PC-3 (cell line): ENCODE measurements at regions not wholly inside any gene's neighbourhood (a gene's known extent, or its start where the extent isn't known, plus 50 kb on each side); places are given as distances from the start of the nearest gene placed in this dataset.

ENCODE experiments used
- ATAC-seq: fragments of 200-7000 bp; cut with Tn5 transposase; 2 replicates; pipeline ENCODE4 v1.9.1; 2020; ENCODE audit warnings: mild to moderate bottlenecking, moderate library complexity
- BruUV-seq: library from RNA; stranded (reverse); fragments of 400-500 nt; replicated peaks from 2 replicates; lab custom pipeline; 2021; lab: Mats Ljungman, UMichigan
- CTCF ChIA-PET: fragments of 300-600 bp; sonication (Branson Sonifier 250); formaldehyde crosslinking; loops from one replicate; lab custom pipeline; 2022; ENCODE audit warnings: antibody characterized with exemption; lab: Charles Lee
- POLR2A ChIA-PET: fragments of 300-600 bp; sonication (Branson Sonifier 250); formaldehyde crosslinking; loops from one replicate; lab custom pipeline; 2022; ENCODE audit warnings: antibody characterized with exemption; ENCODE audit not compliant: unreplicated experiment; lab: Charles Lee
- DNase-seq: peaks from one replicate; pipeline ENCODE4 v3.0.0-alpha.2; 2015
- H2AFZ ChIP-seq: fragments of 300-600 bp; sonication (generic); 2 replicates; pipeline ENCODE4 v1.6.0; 2016; ENCODE audit warnings: antibody characterized with exemption, low read length
- H3F3A ChIP-seq: fragments of 300-600 bp; sonication (generic); one replicate; pipeline ENCODE4 v1.6.0; 2017; ENCODE audit warnings: antibody characterized with exemption, low read length, control low read depth, mild to moderate bottlenecking; ENCODE audit not compliant: unreplicated experiment
- H3K27ac ChIP-seq: fragments of 300-600 bp; sonication (generic); 2 replicates; pipeline ENCODE4 v1.5.1; 2016; ENCODE audit warnings: mild to moderate bottlenecking, low read length
- H3K27me3 ChIP-seq: fragments of 300-600 bp; sonication (generic); 2 replicates; pipeline ENCODE4 v1.6.1; 2016; ENCODE audit warnings: low read length, mixed read lengths
- H3K36me3 ChIP-seq: fragments of 300-600 bp; sonication (generic); 2 replicates; pipeline ENCODE4 v1.6.1; 2016; ENCODE audit warnings: low read depth, mixed run types, low read length, mixed read lengths
- H3K4me1 ChIP-seq: fragments of 300-600 bp; sonication (generic); 2 replicates; pipeline ENCODE4 v1.5.1; 2016; ENCODE audit warnings: low read length; ENCODE audit not compliant: insufficient read depth
- H3K4me2 ChIP-seq: fragments of 300-600 bp; sonication (generic); 2 replicates; pipeline ENCODE4 v1.6.0; 2016; ENCODE audit warnings: low read length
- H3K4me3 ChIP-seq: fragments of 300-600 bp; sonication (generic); 2 replicates; pipeline ENCODE4 v1.5.1; 2016; ENCODE audit warnings: mild to moderate bottlenecking, low read length, mixed read lengths
- H3K79me2 ChIP-seq: fragments of 300-600 bp; sonication (generic); 2 replicates; pipeline ENCODE4 v1.6.1; 2017; ENCODE audit warnings: low read length, mixed read lengths
- H3K9ac ChIP-seq: fragments of 300-600 bp; sonication (generic); 2 replicates; pipeline ENCODE4 v1.6.0; 2016; ENCODE audit warnings: mild to moderate bottlenecking, low read length
- H3K9me2 ChIP-seq: fragments of 300-600 bp; sonication (generic); replicated peaks from 2 replicates; pipeline ENCODE4 v1.6.1; 2016; ENCODE audit warnings: mixed run types, low read length, mixed read lengths
- H3K9me3 ChIP-seq: fragments of 300-600 bp; sonication (generic); 2 replicates; pipeline ENCODE4 v1.6.1; 2016; ENCODE audit warnings: low read length, mixed read lengths
- H4K20me1 ChIP-seq: fragments of 300-600 bp; sonication (generic); 2 replicates; pipeline ENCODE4 v1.6.1; 2016; ENCODE audit warnings: low read length, mixed read lengths
- EZH2 ChIP-seq: fragments of 300-600 bp; sonication (generic); IDR thresholded peaks from one replicate; pipeline ENCODE4 v1.6.1; 2017; ENCODE audit warnings: antibody characterized with exemption, mild to moderate bottlenecking, low read length; ENCODE audit not compliant: unreplicated experiment
- EZH2phosphoT487 ChIP-seq: fragments of 300-600 bp; sonication (generic); IDR thresholded peaks from 2 replicates; pipeline ENCODE4 v1.6.1; 2018; ENCODE audit warnings: mild to moderate bottlenecking, antibody characterized with exemption, low read length, borderline replicate concordance
- intact Hi-C: fragments of 100-400 bp; cut with micrococcal nuclease; formaldehyde crosslinking; loops from 2 replicates; pipeline ENCODE4 v1.9.0; 2023
- TF ChIP-seq, protein P1 (sequence below): fragments of 300-600 bp; sonication (generic); conservative IDR thresholded peaks from 2 replicates; pipeline ENCODE4 v1.5.1; 2017; ENCODE audit warnings: antibody characterized with exemption, low read depth, mild to moderate bottlenecking, low read length

DNA sequence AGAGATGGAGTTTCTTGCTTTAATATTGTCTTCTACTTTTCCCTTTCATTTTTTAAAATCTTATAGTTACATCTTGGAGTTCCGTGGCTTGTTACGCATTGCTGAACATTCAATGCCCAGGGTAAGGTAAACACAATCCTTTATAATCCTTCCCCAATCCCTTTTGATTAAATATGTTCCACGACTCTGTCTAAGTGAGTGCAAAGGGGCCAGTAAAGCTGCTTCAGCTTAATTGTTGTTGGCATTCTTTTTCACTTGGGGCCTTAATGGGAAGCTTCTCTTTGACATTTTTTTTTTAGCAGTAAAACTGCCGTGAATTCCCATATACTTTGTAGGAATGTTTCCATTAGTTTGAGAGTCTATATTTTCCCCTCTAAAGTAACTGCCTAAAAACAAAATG lies 1028.1 kb downstream of the C4orf33 start:
- H3K4me3 ChIP-seq, result no peak overlapping the region
- CTCF ChIA-PET, result no interaction called here
- no peak overlapping the region for H3K4me2 ChIP-seq
- DNase-seq, result no peak
- intact Hi-C loops, result no loop called here
- H4K20me1 ChIP-seq, result no peaks in the 10 kb centered on the region
- no peak for ATAC-seq
- POLR2A ChIA-PET, result no interaction called here
- H3K4me1 ChIP-seq, result no peaks in the 10 kb centered on the region
- H3K9me3 ChIP-seq, result no peaks in the 10 kb centered on the region
- H3K79me2 ChIP-seq, result no peaks in the 10 kb centered on the region
- H3K27ac ChIP-seq, result no peak overlapping the region
- TF ChIP-seq EZH2 (no peak), EZH2phosphoT487 (no peak)
- TF ChIP-seq, protein P1, sequence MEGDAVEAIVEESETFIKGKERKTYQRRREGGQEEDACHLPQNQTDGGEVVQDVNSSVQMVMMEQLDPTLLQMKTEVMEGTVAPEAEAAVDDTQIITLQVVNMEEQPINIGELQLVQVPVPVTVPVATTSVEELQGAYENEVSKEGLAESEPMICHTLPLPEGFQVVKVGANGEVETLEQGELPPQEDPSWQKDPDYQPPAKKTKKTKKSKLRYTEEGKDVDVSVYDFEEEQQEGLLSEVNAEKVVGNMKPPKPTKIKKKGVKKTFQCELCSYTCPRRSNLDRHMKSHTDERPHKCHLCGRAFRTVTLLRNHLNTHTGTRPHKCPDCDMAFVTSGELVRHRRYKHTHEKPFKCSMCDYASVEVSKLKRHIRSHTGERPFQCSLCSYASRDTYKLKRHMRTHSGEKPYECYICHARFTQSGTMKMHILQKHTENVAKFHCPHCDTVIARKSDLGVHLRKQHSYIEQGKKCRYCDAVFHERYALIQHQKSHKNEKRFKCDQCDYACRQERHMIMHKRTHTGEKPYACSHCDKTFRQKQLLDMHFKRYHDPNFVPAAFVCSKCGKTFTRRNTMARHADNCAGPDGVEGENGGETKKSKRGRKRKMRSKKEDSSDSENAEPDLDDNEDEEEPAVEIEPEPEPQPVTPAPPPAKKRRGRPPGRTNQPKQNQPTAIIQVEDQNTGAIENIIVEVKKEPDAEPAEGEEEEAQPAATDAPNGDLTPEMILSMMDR, result no peak
- no peaks in the 10 kb centered on the region for H3K36me3 ChIP-seq
- H3K27me3 ChIP-seq, result no peaks in the 10 kb centered on the region
- H3K9me2 ChIP-seq, result no peaks in the 10 kb centered on the region
- H2AFZ ChIP-seq, result peak overlapping the region; percentile 26; the same call in 1 of the 2 replicates
- BruUV-seq, result no TSS peak
- no peaks in the 10 kb centered on the region for H3F3A ChIP-seq
- no peak overlapping the region for H3K9ac ChIP-seq

DNA sequence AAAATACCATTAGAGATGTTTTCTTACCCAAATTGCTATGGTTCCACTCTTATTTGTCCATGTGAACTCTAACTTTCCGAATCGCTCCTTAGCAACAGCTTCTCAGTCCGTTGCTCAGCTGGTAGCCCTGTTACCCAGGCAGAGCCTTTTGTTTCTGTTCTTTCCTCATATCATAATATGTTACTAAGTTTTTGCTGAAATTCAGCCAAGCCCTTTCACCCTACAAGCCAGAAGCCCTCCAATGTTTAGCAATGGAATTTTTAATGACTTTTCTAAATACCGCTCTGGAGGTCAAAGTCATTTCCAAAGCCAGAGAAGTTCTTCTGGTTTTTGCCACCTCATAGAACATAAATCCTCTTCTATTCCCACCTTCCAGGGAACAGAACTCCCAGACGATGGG lies 1029.5 kb downstream of the C4orf33 start:
- BruUV-seq, result no TSS peak
- POLR2A ChIA-PET, result no interaction called here
- CTCF ChIA-PET, result no interaction called here

DNA sequence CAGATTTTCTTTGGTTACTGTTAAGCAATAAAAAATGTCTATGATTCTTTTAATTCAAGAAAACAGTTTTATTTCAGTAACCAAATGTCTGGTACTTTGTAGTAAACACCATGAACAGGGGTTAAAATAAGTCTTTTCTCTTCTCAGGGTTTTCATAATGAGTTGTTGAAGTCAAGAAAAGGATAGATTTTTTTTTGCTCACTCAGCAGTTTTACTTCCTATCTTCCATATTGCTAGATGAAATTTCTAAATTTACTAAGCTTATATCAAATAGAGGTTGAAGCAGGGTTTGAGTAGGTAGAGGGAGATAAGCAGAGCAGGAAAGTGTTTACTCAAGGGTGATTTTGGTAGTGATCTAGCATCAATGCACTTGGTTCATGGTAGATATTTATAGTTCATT lies 1031.3 kb downstream of the C4orf33 start:
- no peak overlapping the region for H3K27ac ChIP-seq
- H3K9me2 ChIP-seq, result no peaks in the 10 kb centered on the region
- no peaks in the 10 kb centered on the region for H3K79me2 ChIP-seq
- TF ChIP-seq EZH2phosphoT487, result no peak
- TF ChIP-seq, protein P1, result no peak
- no peak for TF ChIP-seq EZH2
- H3F3A ChIP-seq, result no peaks in the 10 kb centered on the region
- intact Hi-C loops, result no loop called here
- H2AFZ ChIP-seq, result no peak overlapping the region
- ChIA-PET POLR2A (no interaction called here), CTCF (no interaction called here)
- no peak overlapping the region for H3K9ac ChIP-seq
- no peaks in the 10 kb centered on the region for H3K9me3 ChIP-seq
- no peaks in the 10 kb centered on the region for H3K36me3 ChIP-seq
- H4K20me1 ChIP-seq, result no peaks in the 10 kb centered on the region
- H3K4me2 ChIP-seq, result no peak overlapping the region
- no peak for DNase-seq
- no peak overlapping the region for H3K4me3 ChIP-seq
- H3K27me3 ChIP-seq, result no peaks in the 10 kb centered on the region
- no peak for ATAC-seq
- BruUV-seq, result no TSS peak
- no peaks in the 10 kb centered on the region for H3K4me1 ChIP-seq

More for the DNA sequence above, 1029.5 kb downstream of the C4orf33 start:
- TF ChIP-seq EZH2phosphoT487, result no peak
- TF ChIP-seq, protein P1, result no peak
- TF ChIP-seq EZH2, result no peak
- Histone ChIP-seq H3F3A (no peaks in the 10 kb centered on the region), H3K9me2 (no peaks in the 10 kb centered on the region), H3K4me2 (no peak overlapping the region), H3K79me2 (no peaks in the 10 kb centered on the region), H4K20me1 (no peaks in the 10 kb centered on the region), H3K9me3 (no peaks in the 10 kb centered on the region), H3K27ac (no peak overlapping the region), H3K27me3 (no peaks in the 10 kb centered on the region), H3K9ac (no peak overlapping the region), H2AFZ (no peak overlapping the region), H3K4me1 (no peaks in the 10 kb centered on the region), H3K4me3 (no peak overlapping the region), H3K36me3 (no peaks in the 10 kb centered on the region)
- DNase-seq, result no peak
- ATAC-seq, result no peak
- intact Hi-C loops, result no loop called here
